Adrenal gland (tissue), 9 donors: ENCODE measurements at regions not wholly inside any gene's neighbourhood (a gene's known extent, or its start where the extent isn't known, plus 50 kb on each side); places are given as distances from the start of the nearest gene placed in this dataset.

Source experiments
- DNase-seq, 7 donors: peaks; one replicate each; pipeline ENCODE4 v3.0.0-alpha.2; 2019 to 2020
- H3K27ac ChIP-seq, 5 donors: fragments of 200-600 bp; sonication (generic) in 4 of 5; 1 replicate in 3 of 5; 2 replicates in 2 of 5; pipeline versions ENCODE4 v1.5.1 to v1.8.0; 2016 to 2020; ENCODE audit warnings: mild to moderate bottlenecking in 1 of 5
- H3K27me3 ChIP-seq: fragments of 200-600 bp; 2 replicates; pipeline ENCODE4 v1.8.0; 2021
- H3K36me3 ChIP-seq, 2 donors: fragments of 200-600 bp; replicated peaks in 1 of 2; 1 replicate in 1 of 2; 2 replicates in 1 of 2; pipeline versions ENCODE4 v1.5.1 to v1.8.0; 2018 to 2022
- H3K4me1 ChIP-seq, 2 donors: fragments of 200-600 bp; replicated peaks in 1 of 2; 1 replicate in 1 of 2; 2 replicates in 1 of 2; pipeline versions ENCODE4 v1.5.1 to v1.8.0; 2018 to 2021
- H3K4me3 ChIP-seq, 4 donors: fragments of 200-600 bp; sonication (generic) in 3 of 4; one replicate each; pipeline ENCODE4 v1.5.1; 2016 to 2018
- H3K9me3 ChIP-seq, 3 donors: fragments of 200-600 bp; sonication (generic) in 1 of 3; replicated peaks in 1 of 3; 1 replicate in 2 of 3; 2 replicates in 1 of 3; pipeline versions ENCODE4 v1.5.1 to v1.8.0; 2016 to 2021
- CTCF ChIP-seq, 6 experiments: fragments of 450-650 bp in 4 of 6; fragments of 200-600 bp in 2 of 6; sonication (generic) in 1 of 6; IDR thresholded peaks; 1 replicate in 5 of 6; 2 replicates in 1 of 6; pipeline versions ENCODE4 v1.5.1 to v1.8.0; 2016 to 2021; ENCODE audit warnings: antibody characterized with exemption in 6 of 6, mild to moderate bottlenecking in 2 of 6, moderate library complexity in 1 of 6
- POLR2A ChIP-seq, 2 donors: fragments of 450-650 bp; IDR thresholded peaks; one replicate each; pipeline ENCODE4 v1.6.1; 2017; ENCODE audit warnings: antibody characterized with exemption in 2 of 2, mild to moderate bottlenecking in 2 of 2, moderate library complexity in 1 of 2
- whole genome bisulfite sequencing, 4 donors: extraction: QIAGEN DNeasy Blood & Tissue Kit in 2 of 4; methylation state at CpG; one replicate each; pipeline versions ENCODE4 v1.1.5 to v1.1.7; 2013 to 2017; 5-methylcytosine and 5-hydroxymethylcytosine counted together
- intact Hi-C, 2 donors: fragments of 100-400 bp; cut with DNase I; formaldehyde crosslinking; loops; one replicate each; pipeline versions ENCODE4 v1.14.1 to v1.15.0; 2022 to 2023
- donor health status: healthy with polysubstance abuse.
- donor health status: Bipolar disorder and iron deficiency.
- donor health status: DM: yes; HTN: yes; CAD: no.
- donor health status: DM: no; HTN: no; CAD: no.
- donor health status: DM: no; HTN: no; CAD: no.

GRCh38 chr21:15365751-15366392 lies 301.1 kb upstream of the NRIP1 start:
- Histone ChIP-seq H3K4me1 (no peaks in the 10 kb centered on the region), H3K27me3 (no peaks in the 10 kb centered on the region), H3K36me3 (no peaks in the 10 kb centered on the region), H3K9me3 (no peaks in the 10 kb centered on the region), H3K4me3 (no peak overlapping the region), H3K27ac (no peak overlapping the region)
- TF ChIP-seq POLR2A (IDR thresholded peaks at IDR 0.05) (no peak), CTCF (IDR thresholded peaks at IDR 0.05) (no peak)
- intact Hi-C loops: no loop called here
- WGBS, 4 donors: 80 to 85% (median 82%) methylated on average over 5 of the region's 5 CpGs
- no peak for DNase-seq

GRCh38 chr21:15366555-15366954 lies 301.8 kb upstream of the NRIP1 start:
- 60 to 73% (median 67%) methylated on average over 1 of the region's 1 CpG for WGBS, 4 donors
- H3K4me1 ChIP-seq: no peaks in the 10 kb centered on the region
- intact Hi-C loops: no loop called here

GRCh38 chr21:15367061-15367626 lies 302.3 kb upstream of the NRIP1 start:
- intact Hi-C loops: no loop called here
- Histone ChIP-seq H3K27me3 (no peaks in the 10 kb centered on the region), H3K4me3 (no peak overlapping the region), H3K4me1 (no peaks in the 10 kb centered on the region), H3K9me3 (no peaks in the 10 kb centered on the region), H3K27ac (no peak overlapping the region), H3K36me3 (no peaks in the 10 kb centered on the region)
- WGBS, 4 donors: 72 to 81% (median 77%) methylated on average over 7 of the region's 7 CpGs
- TF ChIP-seq POLR2A (IDR thresholded peaks at IDR 0.05): no peak
- TF ChIP-seq CTCF (IDR thresholded peaks at IDR 0.05): no peak
- DNase-seq: no peak

More at GRCh38 chr21:15366555-15366954, 301.8 kb upstream of the NRIP1 start:
- no peak overlapping the region for H3K4me3 ChIP-seq
- H3K9me3 ChIP-seq: no peaks in the 10 kb centered on the region
- no peaks in the 10 kb centered on the region for H3K36me3 ChIP-seq
- no peak overlapping the region for H3K27ac ChIP-seq
- no peak for TF ChIP-seq POLR2A (IDR thresholded peaks at IDR 0.05)
- no peak for TF ChIP-seq CTCF (IDR thresholded peaks at IDR 0.05)
- no peaks in the 10 kb centered on the region for H3K27me3 ChIP-seq
- DNase-seq: no peak

- H3K4me1 ChIP-seq: no peaks in the 10 kb centered on the region
- TF ChIP-seq POLR2A (IDR thresholded peaks at IDR 0.05): no peak
- no peak for TF ChIP-seq CTCF (IDR thresholded peaks at IDR 0.05)
- H3K4me3 ChIP-seq: no peak overlapping the region
- H3K9me3 ChIP-seq: no peaks in the 10 kb centered on the region
- no peak overlapping the region for H3K27ac ChIP-seq
- no peaks in the 10 kb centered on the region for H3K36me3 ChIP-seq
- 88 to 94% (median 91%) methylated on average over 8 of the region's 8 CpGs for WGBS, 4 donors
- DNase-seq: no peak
- H3K27me3 ChIP-seq: no peaks in the 10 kb centered on the region
- intact Hi-C loops: no loop called here
Observed at GRCh38 chr21:15370462-15370975, 305.7 kb upstream of the NRIP1 start.
